Prostate gland (tissue), 2 donors: ENCODE measurements at regions not wholly inside any gene's neighbourhood (a gene's known extent, or its start where the extent isn't known, plus 50 kb on each side); places are given as distances from the start of the nearest gene placed in this dataset.

Experiments used
- DNase-seq: peaks from one replicate; pipeline ENCODE4 v3.0.0-alpha.2; 2019; ENCODE audit warnings: low spot score
- H3K27ac ChIP-seq, 2 donors: fragments of 200-600 bp; sonication (generic); 2 replicates each; pipeline ENCODE4 v1.5.1; 2017 to 2019
- H3K27me3 ChIP-seq: fragments of 200-600 bp; sonication (generic); replicated peaks from 2 replicates; pipeline ENCODE4 v1.5.1; 2019; ENCODE audit not compliant: insufficient read depth
- H3K36me3 ChIP-seq, 2 donors: fragments of 200-600 bp; sonication (generic); 1 replicate in 1 of 2; 2 replicates in 1 of 2; pipeline versions ENCODE4 v1.5.1 to v1.8.1; 2017 to 2019
- H3K4me1 ChIP-seq: fragments of 200-600 bp; sonication (generic); replicated peaks from 2 replicates; pipeline ENCODE4 v1.5.1; 2019
- H3K4me3 ChIP-seq, 2 donors: fragments of 200-600 bp; sonication (generic); 2 replicates each; pipeline ENCODE4 v1.5.1; 2017 to 2019
- H3K9me3 ChIP-seq: fragments of 200-600 bp; sonication (generic); 2 replicates; pipeline ENCODE4 v1.5.1; 2017
- CTCF ChIP-seq, 4 experiments: fragments of 200-600 bp in 2 of 4; fragments of 450-650 bp in 2 of 4; sonication (generic) in 2 of 4; IDR thresholded peaks; 1 replicate in 3 of 4; 2 replicates in 1 of 4; pipeline ENCODE4 v1.5.1; 2016 to 2019; ENCODE audit warnings: antibody characterized with exemption in 4 of 4, mild to moderate bottlenecking in 2 of 4, moderate library complexity in 2 of 4
- POLR2A ChIP-seq: fragments of 450-650 bp; IDR thresholded peaks from one replicate; pipeline ENCODE4 v1.6.1; 2016; ENCODE audit warnings: antibody characterized with exemption, mild to moderate bottlenecking
- POLR2AphosphoS5 ChIP-seq: sonication (generic); formaldehyde crosslinking; IDR thresholded peaks from one replicate; pipeline ENCODE4 v1.6.1; 2017; ENCODE audit warnings: antibody characterized with exemption
- WGBS: methylation state at CpG from one replicate; pipeline ENCODE4 v1.1.5; 2018; 5-methylcytosine and 5-hydroxymethylcytosine counted together
- intact Hi-C: fragments of 100-400 bp; cut with DNase I; formaldehyde crosslinking; loops from one replicate; pipeline ENCODE4 v1.14.2; 2022

- no peak for DNase-seq
- Histone ChIP-seq H3K27me3 (no peaks in the 10 kb centered on the region), H3K4me3 (no peak overlapping the region), H3K27ac (no peak overlapping the region), H3K9me3 (no peaks in the 10 kb centered on the region), H3K36me3 (no peaks in the 10 kb centered on the region), H3K4me1 (no peaks in the 10 kb centered on the region)
- no peak for TF ChIP-seq CTCF (IDR thresholded peaks at IDR 0.05)
- no peak for TF ChIP-seq POLR2AphosphoS5
- TF ChIP-seq POLR2A: no peak
- intact Hi-C loops: no loop called here
- 85% methylated on average over 1 of the region's 1 CpG for WGBS
These were observed 1433.0 kb downstream of the UQCRFS1 start for GRCh38 chr19:27779954-27780353.

GRCh38 chr19:27777726-27778125 is 1435.2 kb downstream of the UQCRFS1 start:
- TF ChIP-seq POLR2AphosphoS5 (no peak), POLR2A (no peak), CTCF (IDR thresholded peaks at IDR 0.05) (no peak)
- H3K27me3 ChIP-seq: no peaks in the 10 kb centered on the region
- no peak overlapping the region for H3K4me3 ChIP-seq
- H3K36me3 ChIP-seq: peaks cover 0 to 3% of the 10 kb centered on the region in 2 donors
- no peak overlapping the region for H3K27ac ChIP-seq
- DNase-seq: no peak
- 94% methylated on average over 7 of the region's 7 CpGs for WGBS
- H3K9me3 ChIP-seq: no peaks in the 10 kb centered on the region
- intact Hi-C loops: no loop called here
- no peaks in the 10 kb centered on the region for H3K4me1 ChIP-seq

GRCh38 chr19:27777242-27777641 is 1435.7 kb downstream of the UQCRFS1 start:
- peaks cover 0 to 3% of the 10 kb centered on the region in 2 donors for H3K36me3 ChIP-seq
- no peaks in the 10 kb centered on the region for H3K4me1 ChIP-seq
- H3K9me3 ChIP-seq: no peaks in the 10 kb centered on the region
- no peak for DNase-seq
- no peak overlapping the region for H3K27ac ChIP-seq
- no peak for TF ChIP-seq POLR2A
- TF ChIP-seq POLR2AphosphoS5: no peak
- 96% methylated on average over 7 of the region's 7 CpGs for WGBS
- no peaks in the 10 kb centered on the region for H3K27me3 ChIP-seq
- no peak overlapping the region for H3K4me3 ChIP-seq
- intact Hi-C loops: no loop called here

- no peaks in the 10 kb centered on the region for H3K9me3 ChIP-seq
- TF ChIP-seq POLR2AphosphoS5: no peak
- H3K27me3 ChIP-seq: no peaks in the 10 kb centered on the region
- H3K4me3 ChIP-seq: no peak overlapping the region
- no peak for DNase-seq
- WGBS: 100% methylated on average over 3 of the region's 3 CpGs
- intact Hi-C loops: no loop called here
- peaks cover 0 to 3% of the 10 kb centered on the region in 2 donors for H3K36me3 ChIP-seq
- no peak overlapping the region for H3K27ac ChIP-seq
- no peaks in the 10 kb centered on the region for H3K4me1 ChIP-seq
These were observed 1436.4 kb downstream of the UQCRFS1 start for GRCh38 chr19:27776524-27776923.

- intact Hi-C loops: no loop called here
- WGBS: 95% methylated on average over 8 of the region's 8 CpGs
- DNase-seq: no peak
- Histone ChIP-seq H3K4me3 (no peak overlapping the region), H3K27me3 (no peaks in the 10 kb centered on the region), H3K4me1 (no peaks in the 10 kb centered on the region), H3K36me3 (peaks cover 0 to 3% of the 10 kb centered on the region in 2 donors), H3K27ac (no peak overlapping the region), H3K9me3 (no peaks in the 10 kb centered on the region)
- TF ChIP-seq POLR2A (no peak), CTCF (IDR thresholded peaks at IDR 0.05) (no peak), POLR2AphosphoS5 (no peak)
These were observed 1436.9 kb downstream of the UQCRFS1 start for GRCh38 chr19:27776020-27776419.

- Histone ChIP-seq H3K36me3 (peaks cover 0 to 3% of the 10 kb centered on the region in 2 donors), H3K4me1 (no peaks in the 10 kb centered on the region), H3K27me3 (no peaks in the 10 kb centered on the region), H3K27ac (no peak overlapping the region), H3K4me3 (no peak overlapping the region), H3K9me3 (no peaks in the 10 kb centered on the region)
- TF ChIP-seq POLR2A (no peak), POLR2AphosphoS5 (no peak), CTCF (IDR thresholded peaks at IDR 0.05) (no peak)
- intact Hi-C loops: no loop called here
- no peak for DNase-seq
- 96% methylated on average over 6 of the region's 6 CpGs for WGBS
These were observed 1437.6 kb downstream of the UQCRFS1 start for GRCh38 chr19:27775395-27775794.
